Breast epithelium (tissue), 4 donors: ENCODE measurements at regions not wholly inside any gene's neighbourhood (a gene's known extent, or its start where the extent isn't known, plus 50 kb on each side); places are given as distances from the start of the nearest gene placed in this dataset.

Source experiments
- DNase-seq, 2 donors: peaks; one replicate each; pipeline ENCODE4 v3.0.0-alpha.2; 2019; ENCODE audit warnings: low spot score in 2 of 2
- H3K27ac ChIP-seq, 2 donors: fragments of 200-600 bp; sonication (generic) in 1 of 2; one replicate each; pipeline ENCODE4 v1.5.1; 2016 to 2019; ENCODE audit warnings: mild to moderate bottlenecking in 1 of 2
- H3K27me3 ChIP-seq, 2 donors: fragments of 200-600 bp; sonication (generic) in 1 of 2; one replicate each; pipeline versions ENCODE4 v1.5.1 to v1.6.0; 2017 to 2019; ENCODE audit warnings: control low read depth in 1 of 2, mild to moderate bottlenecking in 1 of 2
- H3K36me3 ChIP-seq: fragments of 200-600 bp; one replicate; pipeline ENCODE4 v1.5.1; 2019
- H3K4me1 ChIP-seq, 2 donors: fragments of 200-600 bp; sonication (generic); one replicate each; pipeline ENCODE4 v1.5.1; 2016 to 2019; ENCODE audit warnings: control low read depth in 1 of 2
- H3K4me3 ChIP-seq, 3 donors: fragments of 200-600 bp; sonication (generic); 1 replicate in 2 of 3; 2 replicates in 1 of 3; pipeline ENCODE4 v1.5.1; 2016 to 2019; ENCODE audit warnings: mild to moderate bottlenecking in 3 of 3, moderate library complexity in 2 of 3
- H3K9me3 ChIP-seq, 2 donors: fragments of 200-600 bp; sonication (generic) in 1 of 2; one replicate each; pipeline ENCODE4 v1.5.1; 2016 to 2019; ENCODE audit warnings: control low read depth in 1 of 2
- POLR2A ChIP-seq: fragments of 450-650 bp; IDR thresholded peaks from one replicate; pipeline ENCODE4 v1.6.1; 2016; ENCODE audit warnings: antibody characterized with exemption, mild to moderate bottlenecking, moderate library complexity
- POLR2AphosphoS5 ChIP-seq, 3 donors: sonication (generic); formaldehyde crosslinking; IDR thresholded peaks; one replicate each; pipeline ENCODE4 v1.6.1; 2017; ENCODE audit warnings: antibody characterized with exemption in 3 of 3
- intact Hi-C: fragments of 100-400 bp; cut with DNase I; formaldehyde crosslinking; loops from one replicate; pipeline ENCODE4 v1.15.1; 2023; ENCODE audit warnings: low total_unique reads
- TF ChIP-seq, protein P1 (sequence below), 3 donors: fragments of 450-650 bp; IDR thresholded peaks; one replicate each; pipeline ENCODE4 v1.5.1; 2016 to 2017; ENCODE audit warnings: antibody characterized with exemption in 3 of 3, mild to moderate bottlenecking in 3 of 3, moderate library complexity in 3 of 3

DNA sequence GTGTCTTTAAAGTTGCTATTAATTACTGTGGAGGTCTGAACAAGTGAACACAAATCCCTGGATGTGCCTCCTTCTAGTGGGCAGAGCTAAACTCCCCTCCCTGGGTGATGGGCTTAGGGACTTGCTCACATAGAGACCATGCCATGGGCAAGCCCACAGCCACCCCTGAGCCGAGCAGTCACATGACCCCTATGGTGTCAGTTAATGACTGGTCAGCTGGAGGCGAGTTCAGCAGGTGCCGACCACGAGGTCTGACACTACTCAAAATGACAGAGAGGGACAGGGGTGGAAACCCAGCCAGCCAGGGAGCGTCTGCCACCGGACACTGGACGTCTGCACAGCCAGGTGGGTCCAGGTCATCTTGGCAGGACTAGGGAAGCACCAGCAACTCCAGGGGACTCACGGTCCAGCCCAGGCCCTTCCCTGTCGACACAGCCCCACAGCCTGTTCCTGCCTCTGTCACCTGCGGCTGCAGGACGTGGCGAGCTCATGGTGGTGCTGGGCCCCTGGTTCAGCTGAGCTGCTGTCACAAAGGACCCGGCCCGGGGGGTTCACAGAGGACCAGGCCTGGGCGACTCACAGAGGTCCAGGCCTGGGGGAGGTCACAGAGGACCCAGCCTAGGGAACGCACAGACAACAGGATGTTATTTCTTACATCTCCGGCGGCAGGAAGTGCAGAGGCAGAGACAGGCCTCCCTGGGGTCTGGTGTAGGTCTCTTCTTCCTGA lies 135.0 kb downstream of the BRD1 start:
- DNase-seq: no peak
- H3K27me3 ChIP-seq: peaks cover 0 to 48% of the 10 kb centered on the region in 2 donors

DNA sequence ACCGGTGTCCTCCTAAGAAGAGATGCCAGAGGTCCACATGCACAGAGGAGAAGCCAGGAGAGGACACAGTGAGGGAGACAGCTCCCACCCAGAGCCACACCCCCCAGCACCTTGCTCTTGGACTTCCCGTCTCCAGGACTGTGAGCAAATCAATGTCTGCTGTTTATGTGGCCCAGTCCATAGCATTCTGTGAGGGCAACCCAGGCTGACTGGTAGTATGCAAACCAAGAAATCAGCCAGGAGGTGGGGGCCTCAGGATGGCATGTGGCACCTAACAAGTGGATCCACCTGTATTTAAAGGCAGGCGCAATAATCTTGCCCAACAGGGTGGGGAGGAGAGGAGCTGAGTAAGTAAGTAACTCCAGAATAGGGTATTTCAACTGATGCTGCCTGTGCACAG lies 136.4 kb downstream of the BRD1 start:
- peaks cover 9 to 13% of the 10 kb centered on the region in 2 donors for H3K9me3 ChIP-seq
- no peaks in the 10 kb centered on the region for H3K36me3 ChIP-seq
- H3K4me3 ChIP-seq: no peak overlapping the region
- intact Hi-C loops: no loop called here
- no peak for DNase-seq
- no peaks in the 10 kb centered on the region for H3K4me1 ChIP-seq
- peaks cover 0 to 62% of the 10 kb centered on the region in 2 donors for H3K27me3 ChIP-seq
- H3K27ac ChIP-seq: no peak overlapping the region
- TF ChIP-seq, protein P1, sequence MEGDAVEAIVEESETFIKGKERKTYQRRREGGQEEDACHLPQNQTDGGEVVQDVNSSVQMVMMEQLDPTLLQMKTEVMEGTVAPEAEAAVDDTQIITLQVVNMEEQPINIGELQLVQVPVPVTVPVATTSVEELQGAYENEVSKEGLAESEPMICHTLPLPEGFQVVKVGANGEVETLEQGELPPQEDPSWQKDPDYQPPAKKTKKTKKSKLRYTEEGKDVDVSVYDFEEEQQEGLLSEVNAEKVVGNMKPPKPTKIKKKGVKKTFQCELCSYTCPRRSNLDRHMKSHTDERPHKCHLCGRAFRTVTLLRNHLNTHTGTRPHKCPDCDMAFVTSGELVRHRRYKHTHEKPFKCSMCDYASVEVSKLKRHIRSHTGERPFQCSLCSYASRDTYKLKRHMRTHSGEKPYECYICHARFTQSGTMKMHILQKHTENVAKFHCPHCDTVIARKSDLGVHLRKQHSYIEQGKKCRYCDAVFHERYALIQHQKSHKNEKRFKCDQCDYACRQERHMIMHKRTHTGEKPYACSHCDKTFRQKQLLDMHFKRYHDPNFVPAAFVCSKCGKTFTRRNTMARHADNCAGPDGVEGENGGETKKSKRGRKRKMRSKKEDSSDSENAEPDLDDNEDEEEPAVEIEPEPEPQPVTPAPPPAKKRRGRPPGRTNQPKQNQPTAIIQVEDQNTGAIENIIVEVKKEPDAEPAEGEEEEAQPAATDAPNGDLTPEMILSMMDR (IDR thresholded peaks at IDR 0.05): no peak
- no peak for TF ChIP-seq POLR2A

More for the DNA sequence above, 135.0 kb downstream of the BRD1 start:
- no peaks in the 10 kb centered on the region for H3K36me3 ChIP-seq
- H3K4me3 ChIP-seq: no peak overlapping the region
- intact Hi-C loops: no loop called here
- H3K9me3 ChIP-seq: peaks cover 9 to 24% of the 10 kb centered on the region in 2 donors
- H3K4me1 ChIP-seq: no peaks in the 10 kb centered on the region
- TF ChIP-seq POLR2AphosphoS5 (IDR thresholded peaks at IDR 0.05) (no peak), POLR2A (no peak)
- TF ChIP-seq, protein P1 (IDR thresholded peaks at IDR 0.05): no peak
- H3K27ac ChIP-seq: no peak overlapping the region

DNA sequence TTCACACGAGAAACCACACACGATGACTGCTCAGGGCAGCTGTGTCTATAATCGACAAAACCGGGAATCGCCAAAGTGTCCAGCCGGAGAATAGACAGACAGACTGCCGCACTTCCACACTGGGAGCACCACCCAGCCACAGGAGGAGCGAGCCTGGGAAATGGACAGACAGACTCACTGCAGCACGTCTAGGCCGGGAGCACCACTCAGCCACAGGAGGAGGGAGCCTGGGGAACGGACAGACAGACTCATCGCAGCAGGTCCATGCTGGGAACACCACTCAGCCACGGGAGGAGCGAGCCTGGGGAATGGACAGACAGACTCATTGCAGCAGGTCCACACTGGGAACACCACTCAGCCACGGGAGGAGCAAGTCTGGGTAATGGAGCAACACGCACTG lies 137.2 kb downstream of the BRD1 start:
- no peak overlapping the region for H3K4me3 ChIP-seq
- H3K27ac ChIP-seq: no peak overlapping the region
- no peaks in the 10 kb centered on the region for H3K4me1 ChIP-seq
- H3K9me3 ChIP-seq: peaks cover 9 to 13% of the 10 kb centered on the region in 2 donors
- H3K36me3 ChIP-seq: no peaks in the 10 kb centered on the region
- DNase-seq: no peak
- TF ChIP-seq POLR2A (no peak), POLR2AphosphoS5 (IDR thresholded peaks at IDR 0.05) (no peak)
- TF ChIP-seq, protein P1 (IDR thresholded peaks at IDR 0.05): no peak
- peaks cover 0 to 69% of the 10 kb centered on the region in 2 donors for H3K27me3 ChIP-seq
- intact Hi-C loops: no loop called here

DNA sequence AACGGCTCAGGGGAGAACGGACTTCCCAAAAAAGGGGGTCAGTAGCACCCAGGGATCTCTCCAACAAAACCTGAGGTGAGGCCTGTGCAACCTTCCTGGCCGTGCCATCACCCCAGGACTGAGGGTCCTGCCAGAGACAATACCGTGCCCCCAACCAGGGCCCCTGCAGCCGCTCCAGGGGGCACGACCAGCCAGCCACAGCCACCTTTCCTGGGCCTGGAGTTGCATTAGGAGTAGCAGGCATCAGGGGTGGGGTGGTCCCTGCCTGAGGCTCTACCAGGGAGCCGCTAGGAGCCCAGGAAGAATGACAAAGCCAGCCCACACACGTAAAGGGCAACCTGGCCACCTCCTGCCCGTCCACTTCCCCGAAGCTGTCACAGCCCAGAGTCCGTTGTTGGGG lies 137.8 kb downstream of the BRD1 start:
- H3K27me3 ChIP-seq: peaks cover 0 to 69% of the 10 kb centered on the region in 2 donors
- DNase-seq: no peak
- no peak overlapping the region for H3K27ac ChIP-seq

DNA sequence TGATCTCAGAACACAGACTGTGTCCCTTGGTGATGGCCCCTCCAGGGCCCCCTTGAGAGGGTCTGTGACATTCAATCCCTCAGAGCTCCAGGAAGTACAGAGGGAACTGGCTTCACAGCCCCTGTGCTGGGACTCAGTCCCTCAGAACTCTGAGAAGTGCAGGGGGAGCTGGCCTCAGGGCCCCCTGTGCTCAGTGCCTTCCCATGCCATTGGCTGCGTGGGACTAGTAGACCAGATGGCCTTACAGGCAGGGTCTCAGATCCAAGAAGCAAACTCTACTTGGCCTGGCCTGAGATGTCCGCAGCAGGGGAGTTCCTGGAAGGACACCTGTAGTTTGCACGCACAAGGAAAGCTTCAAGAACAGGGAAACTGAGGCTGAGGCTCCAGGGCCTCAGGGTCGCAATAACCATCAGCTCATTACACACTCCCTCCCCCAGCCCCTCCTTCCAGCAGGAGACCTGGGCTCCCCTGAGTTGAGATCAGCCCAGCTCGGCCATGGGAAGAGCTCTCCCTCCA lies 138.4 kb downstream of the BRD1 start:
- Histone ChIP-seq H3K27ac (no peak overlapping the region), H3K9me3 (peaks cover 9 to 13% of the 10 kb centered on the region in 2 donors), H3K27me3 (peaks cover 0 to 69% of the 10 kb centered on the region in 2 donors), H3K4me1 (no peaks in the 10 kb centered on the region), H3K4me3 (no peak overlapping the region), H3K36me3 (no peaks in the 10 kb centered on the region)
- TF ChIP-seq POLR2A (no peak), POLR2AphosphoS5 (IDR thresholded peaks at IDR 0.05) (no peak)
- TF ChIP-seq, protein P1 (IDR thresholded peaks at IDR 0.05): no peak
- no peak for DNase-seq
- intact Hi-C loops: no loop called here

More for the DNA sequence above, 137.8 kb downstream of the BRD1 start:
- intact Hi-C loops: no loop called here
- TF ChIP-seq, protein P1 (IDR thresholded peaks at IDR 0.05): no peak
- TF ChIP-seq POLR2AphosphoS5 (IDR thresholded peaks at IDR 0.05) (no peak), POLR2A (no peak)
- Histone ChIP-seq H3K9me3 (peaks cover 9 to 13% of the 10 kb centered on the region in 2 donors), H3K36me3 (no peaks in the 10 kb centered on the region), H3K4me3 (no peak overlapping the region), H3K4me1 (no peaks in the 10 kb centered on the region)
